ENCODE measurements at regions not wholly inside any gene's neighbourhood (a gene's known extent, or its start where the extent isn't known, plus 50 kb on each side); places are given as distances from the start of the nearest gene placed in this dataset.
"Not testable (repeated sequence)": the region's sequence is repeated elsewhere in the genome, so short reads cannot be mapped to it uniquely, and the experiment has no call there.

DNA sequence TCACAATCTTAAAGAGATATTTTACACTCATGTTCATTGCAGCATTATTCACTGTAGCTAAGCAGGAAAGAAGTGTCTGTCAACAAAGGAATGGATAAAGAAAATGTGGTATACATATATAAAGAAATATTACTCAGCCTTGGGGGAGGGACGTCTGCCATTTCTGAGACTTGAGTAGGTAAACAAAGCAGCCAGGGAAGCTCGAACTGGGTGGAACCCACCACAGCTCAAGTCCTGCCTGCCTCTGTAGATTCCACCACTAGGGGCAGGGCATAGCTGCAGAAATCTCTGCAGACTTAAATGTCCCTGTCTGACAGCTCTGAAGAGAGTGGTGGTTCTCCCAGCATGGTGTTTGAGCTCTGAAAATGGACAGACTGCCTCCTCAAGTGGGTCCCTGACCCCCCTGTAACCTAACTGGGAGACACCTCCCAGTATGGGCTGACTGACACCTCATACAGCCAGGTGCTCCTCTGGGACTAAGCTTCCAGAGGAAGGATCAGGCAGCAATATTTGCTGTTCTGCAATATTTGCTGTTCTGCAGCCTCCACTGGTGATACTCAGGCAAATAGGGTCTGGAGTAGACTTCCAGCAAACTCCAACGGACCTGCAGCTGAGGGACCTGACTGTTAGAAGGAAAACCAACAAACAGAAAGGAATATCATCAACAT lies 183.3 kb upstream of the SSTR4 start:
- H3K4me1 ChIP-seq; DNase-seq (ENCODE audit: extremely low spot score in 2 of 2); intact Hi-C loops (cut with DNase I); H3K36me3 ChIP-seq; H3K27me3 ChIP-seq; H3K27ac ChIP-seq; H3K4me3 ChIP-seq; H3K9me3 ChIP-seq: not testable (repeated sequence)
- TF ChIP-seq, protein P1, sequence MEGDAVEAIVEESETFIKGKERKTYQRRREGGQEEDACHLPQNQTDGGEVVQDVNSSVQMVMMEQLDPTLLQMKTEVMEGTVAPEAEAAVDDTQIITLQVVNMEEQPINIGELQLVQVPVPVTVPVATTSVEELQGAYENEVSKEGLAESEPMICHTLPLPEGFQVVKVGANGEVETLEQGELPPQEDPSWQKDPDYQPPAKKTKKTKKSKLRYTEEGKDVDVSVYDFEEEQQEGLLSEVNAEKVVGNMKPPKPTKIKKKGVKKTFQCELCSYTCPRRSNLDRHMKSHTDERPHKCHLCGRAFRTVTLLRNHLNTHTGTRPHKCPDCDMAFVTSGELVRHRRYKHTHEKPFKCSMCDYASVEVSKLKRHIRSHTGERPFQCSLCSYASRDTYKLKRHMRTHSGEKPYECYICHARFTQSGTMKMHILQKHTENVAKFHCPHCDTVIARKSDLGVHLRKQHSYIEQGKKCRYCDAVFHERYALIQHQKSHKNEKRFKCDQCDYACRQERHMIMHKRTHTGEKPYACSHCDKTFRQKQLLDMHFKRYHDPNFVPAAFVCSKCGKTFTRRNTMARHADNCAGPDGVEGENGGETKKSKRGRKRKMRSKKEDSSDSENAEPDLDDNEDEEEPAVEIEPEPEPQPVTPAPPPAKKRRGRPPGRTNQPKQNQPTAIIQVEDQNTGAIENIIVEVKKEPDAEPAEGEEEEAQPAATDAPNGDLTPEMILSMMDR (IDR thresholded peaks at IDR 0.05): peak in 1 of 3 experiments; percentile 33

DNA sequence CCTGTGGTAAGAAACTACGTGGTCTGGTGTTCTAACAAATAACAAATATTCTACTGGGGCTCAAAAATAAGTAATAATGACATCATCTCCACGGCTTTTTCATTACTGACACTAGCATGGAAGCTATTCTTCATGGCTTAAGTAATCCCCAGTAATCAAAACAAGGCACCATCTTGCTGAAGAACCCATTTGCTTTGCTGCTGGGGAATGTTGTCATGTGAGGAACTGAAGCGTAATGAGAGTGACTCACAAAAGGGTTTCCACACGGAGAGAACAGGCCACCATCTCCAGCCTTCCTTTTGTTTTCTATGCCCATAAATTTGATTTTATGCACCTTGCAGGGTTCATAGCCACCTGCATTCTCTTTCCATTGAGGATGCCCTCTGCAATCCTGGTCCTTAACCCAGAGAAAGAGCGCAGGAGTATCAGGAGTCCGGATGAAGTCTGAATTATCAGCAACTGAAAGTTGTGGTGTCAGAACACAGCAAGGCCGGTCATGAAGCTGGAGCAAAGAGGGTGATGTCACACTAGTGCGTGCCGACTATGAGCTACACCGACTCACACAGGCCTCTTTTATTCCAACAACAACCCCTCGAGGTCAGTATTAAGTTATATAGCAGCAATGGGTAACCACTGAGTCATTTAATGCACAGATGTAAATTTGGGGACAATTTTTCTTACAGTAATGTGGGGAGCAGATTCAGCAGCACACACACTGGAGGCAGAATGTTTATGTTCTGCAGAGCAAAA lies 173.7 kb upstream of the SSTR4 start:
- no peak for TF ChIP-seq POLR2AphosphoS5 (IDR thresholded peaks at IDR 0.05; ENCODE audit: insufficient read depth in 1 of 2, low read depth in 1 of 2)
- TF ChIP-seq, protein P1 (IDR thresholded peaks at IDR 0.05): no peak
- no peak for TF ChIP-seq POLR2A (IDR thresholded peaks at IDR 0.05)
- H3K27me3 ChIP-seq: no peaks in the 10 kb centered on the region

DNA sequence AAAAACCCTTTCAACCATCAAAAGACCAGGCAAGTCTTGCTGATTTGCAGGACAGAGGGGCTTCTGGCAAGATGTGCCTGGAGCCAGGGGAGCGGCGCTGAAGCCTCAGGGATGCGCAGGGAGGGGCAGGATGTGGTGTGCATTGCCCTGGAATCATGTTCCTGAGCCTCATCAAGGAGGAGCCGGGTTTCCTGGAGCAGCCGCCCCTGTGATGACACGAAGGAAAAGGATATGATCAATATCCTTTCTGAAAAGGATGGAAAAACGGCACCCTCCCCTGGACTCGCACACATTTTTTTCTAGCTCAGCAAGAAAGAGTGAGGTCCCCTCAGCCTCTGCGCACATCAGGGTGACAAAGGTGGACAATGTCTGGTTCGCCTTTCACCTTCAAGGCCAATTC lies 173.1 kb upstream of the SSTR4 start:
- intact Hi-C loops (cut with DNase I): no loop called here
- TF ChIP-seq POLR2AphosphoS5 (IDR thresholded peaks at IDR 0.05; ENCODE audit: insufficient read depth in 1 of 2, low read depth in 1 of 2): no peak
- TF ChIP-seq, protein P1 (IDR thresholded peaks at IDR 0.05): no peak
- no peak for TF ChIP-seq POLR2A (IDR thresholded peaks at IDR 0.05)
- Histone ChIP-seq H3K4me1 (no peaks in the 10 kb centered on the region), H3K27me3 (no peaks in the 10 kb centered on the region), H3K27ac (no peak overlapping the region), H3K4me3 (no peak overlapping the region), H3K9me3 (no peaks in the 10 kb centered on the region), H3K36me3 (no peaks in the 10 kb centered on the region)
- no peak for DNase-seq (ENCODE audit: extremely low spot score in 2 of 2)

More for the DNA sequence above, 173.7 kb upstream of the SSTR4 start:
- intact Hi-C loops (cut with DNase I): no loop called here
- no peaks in the 10 kb centered on the region for H3K9me3 ChIP-seq
- H3K4me3 ChIP-seq: no peak overlapping the region
- no peak for DNase-seq (ENCODE audit: extremely low spot score in 2 of 2)
- no peak overlapping the region for H3K27ac ChIP-seq
- no peaks in the 10 kb centered on the region for H3K36me3 ChIP-seq
- no peaks in the 10 kb centered on the region for H3K4me1 ChIP-seq

DNA sequence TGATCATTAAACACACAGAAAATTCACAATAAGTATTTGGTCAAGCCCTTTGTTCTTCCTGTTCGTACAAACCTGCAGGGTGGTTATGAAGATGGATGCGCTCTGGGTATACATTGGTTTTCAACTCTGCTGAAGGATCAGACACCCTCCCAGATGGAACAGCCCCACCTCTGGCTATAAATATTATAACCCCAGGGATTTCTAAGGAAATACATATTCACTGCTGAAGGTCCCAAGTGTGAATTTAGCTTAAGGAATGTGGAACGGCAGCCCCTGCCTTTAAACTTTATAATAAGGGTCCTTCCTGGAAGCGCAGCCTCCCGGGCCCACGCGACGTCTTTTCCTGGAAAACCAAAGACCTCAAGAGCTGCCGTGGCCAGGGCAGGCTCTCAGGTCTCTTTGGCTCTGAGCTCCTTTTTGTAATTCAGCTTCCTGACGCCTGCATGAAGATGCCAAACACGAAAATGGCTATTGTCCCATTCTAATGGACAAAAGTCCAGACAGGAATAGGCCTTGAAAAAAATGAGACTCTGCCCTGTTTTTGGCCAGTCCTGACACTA lies 172.4 kb upstream of the SSTR4 start:
- no peak for DNase-seq (ENCODE audit: extremely low spot score in 2 of 2)
- intact Hi-C loops (cut with DNase I): no loop called here
- TF ChIP-seq POLR2AphosphoS5 (IDR thresholded peaks at IDR 0.05; ENCODE audit: insufficient read depth in 1 of 2, low read depth in 1 of 2) (no peak), POLR2A (IDR thresholded peaks at IDR 0.05) (no peak)
- TF ChIP-seq, protein P1 (IDR thresholded peaks at IDR 0.05): no peak
- H3K4me1 ChIP-seq: no peaks in the 10 kb centered on the region
- no peak overlapping the region for H3K4me3 ChIP-seq
- H3K27me3 ChIP-seq: no peaks in the 10 kb centered on the region
- no peaks in the 10 kb centered on the region for H3K36me3 ChIP-seq
- H3K9me3 ChIP-seq: no peaks in the 10 kb centered on the region
- H3K27ac ChIP-seq: no peak overlapping the region

DNA sequence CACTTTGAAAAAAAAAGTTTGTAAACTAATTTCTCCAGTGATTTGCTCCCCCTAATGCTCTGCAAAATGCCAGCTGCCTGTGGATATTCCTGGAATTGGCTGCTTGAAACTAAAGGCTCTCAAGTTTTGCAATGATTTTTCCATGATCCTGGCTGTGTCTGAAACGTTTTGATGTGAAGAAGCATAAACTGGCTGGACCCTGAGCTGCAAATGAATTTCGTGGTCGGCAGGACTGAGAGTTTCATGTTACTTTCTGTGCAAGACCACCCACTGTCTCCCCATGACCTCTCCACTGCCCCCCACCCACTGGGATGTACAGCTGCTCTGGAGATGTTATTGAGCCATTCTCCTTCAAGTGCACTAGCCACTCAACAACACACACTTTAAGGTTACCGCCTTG lies 171.3 kb upstream of the SSTR4 start:
- H3K27ac ChIP-seq: no peak overlapping the region
- DNase-seq (ENCODE audit: extremely low spot score in 2 of 2): no peak
- H3K4me1 ChIP-seq: no peaks in the 10 kb centered on the region
- TF ChIP-seq POLR2AphosphoS5 (IDR thresholded peaks at IDR 0.05; ENCODE audit: insufficient read depth in 1 of 2, low read depth in 1 of 2) (no peak), POLR2A (IDR thresholded peaks at IDR 0.05) (no peak)
- TF ChIP-seq, protein P1 (IDR thresholded peaks at IDR 0.05): no peak
- H3K27me3 ChIP-seq: no peaks in the 10 kb centered on the region
- no peaks in the 10 kb centered on the region for H3K36me3 ChIP-seq
- no peaks in the 10 kb centered on the region for H3K9me3 ChIP-seq
- intact Hi-C loops (cut with DNase I): no loop called here
- no peak overlapping the region for H3K4me3 ChIP-seq
